ENCODE measurements at regions not wholly inside any gene's neighbourhood (a gene's known extent, or its start where the extent isn't known, plus 50 kb on each side); places are given as distances from the start of the nearest gene placed in this dataset.
"Not testable (repeated sequence)": the region's sequence is repeated elsewhere in the genome, so short reads cannot be mapped to it uniquely, and the experiment has no call there.

DNA sequence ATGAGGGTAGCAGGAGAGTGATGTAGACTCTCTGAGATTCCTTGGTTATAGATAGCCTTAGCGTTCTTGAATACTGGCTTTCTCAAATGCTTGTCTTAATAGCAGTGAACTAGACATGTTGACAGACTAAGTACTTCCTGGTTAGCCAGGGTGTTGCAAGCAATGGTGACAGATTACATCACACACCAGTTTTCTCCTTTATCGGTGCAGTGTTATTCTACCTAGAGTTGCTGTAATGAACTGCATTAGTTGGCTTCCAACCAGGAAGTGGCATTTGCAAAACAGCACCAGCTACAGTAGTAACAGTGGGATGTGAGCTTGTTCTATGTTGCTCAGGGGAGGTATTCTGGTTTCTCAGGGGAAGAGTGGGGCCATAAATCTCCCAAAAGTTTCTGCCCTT lies 582.2 kb upstream of the DDX18 start:
- no peak for DNase-seq

DNA sequence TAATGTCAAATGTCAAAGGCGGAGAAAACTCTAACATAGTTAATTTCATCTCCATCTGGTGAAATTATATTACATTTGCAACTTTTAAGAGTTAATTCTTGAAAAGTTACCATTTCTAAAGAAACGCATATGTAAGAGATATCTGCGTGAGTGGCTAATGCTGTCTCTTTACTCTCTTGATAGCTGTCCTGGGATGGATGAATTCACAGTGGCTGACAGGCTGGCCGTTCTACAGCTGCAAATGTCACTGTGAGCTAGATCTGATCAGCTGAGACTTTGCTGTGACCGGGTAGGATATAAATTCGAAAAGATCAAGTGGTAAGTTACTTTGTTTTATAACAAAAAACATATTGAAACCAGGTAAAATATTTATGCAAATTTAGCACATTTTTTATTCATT lies 557.1 kb upstream of the DDX18 start:
- no peak for DNase-seq

DNA sequence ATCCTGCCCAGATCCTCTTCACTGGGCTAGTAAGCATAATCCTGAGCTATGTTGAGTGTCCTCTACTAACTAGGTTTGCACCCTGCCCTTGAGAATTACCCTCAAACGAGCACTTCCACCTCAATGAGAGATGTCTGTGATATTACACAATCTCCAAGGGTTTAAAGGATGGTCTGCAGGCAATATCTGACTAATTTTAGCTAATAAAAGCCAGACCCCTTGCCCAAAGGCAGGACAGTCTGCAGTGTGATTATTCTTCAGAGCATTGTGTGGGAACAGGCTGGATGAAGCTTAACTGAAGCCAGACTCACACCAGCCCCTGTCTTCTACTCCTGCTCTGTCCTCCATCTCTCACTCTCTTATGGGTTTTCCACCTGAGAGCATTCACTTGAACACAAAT lies 544.9 kb upstream of the DDX18 start:
- DNase-seq = no peak

DNA sequence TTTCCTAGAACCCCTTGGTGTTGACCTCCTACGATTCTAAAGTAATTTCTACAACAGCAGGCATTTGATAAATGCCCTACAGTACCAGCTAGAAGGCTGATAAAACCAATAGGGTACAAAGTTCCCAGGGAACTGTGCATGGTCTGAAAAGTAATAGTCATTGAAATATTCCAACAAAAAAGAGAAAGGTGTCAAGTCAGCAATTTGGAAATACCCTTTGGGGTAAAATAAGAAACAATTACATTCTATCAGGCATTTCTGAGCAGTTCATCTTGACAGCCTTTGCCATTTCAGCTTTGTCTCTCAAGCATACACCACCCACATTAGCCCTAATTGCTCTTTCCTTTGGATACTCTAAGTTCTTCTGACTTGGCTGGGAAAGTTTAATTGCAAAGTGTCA lies 542.9 kb upstream of the DDX18 start:
- no peak for DNase-seq

DNA sequence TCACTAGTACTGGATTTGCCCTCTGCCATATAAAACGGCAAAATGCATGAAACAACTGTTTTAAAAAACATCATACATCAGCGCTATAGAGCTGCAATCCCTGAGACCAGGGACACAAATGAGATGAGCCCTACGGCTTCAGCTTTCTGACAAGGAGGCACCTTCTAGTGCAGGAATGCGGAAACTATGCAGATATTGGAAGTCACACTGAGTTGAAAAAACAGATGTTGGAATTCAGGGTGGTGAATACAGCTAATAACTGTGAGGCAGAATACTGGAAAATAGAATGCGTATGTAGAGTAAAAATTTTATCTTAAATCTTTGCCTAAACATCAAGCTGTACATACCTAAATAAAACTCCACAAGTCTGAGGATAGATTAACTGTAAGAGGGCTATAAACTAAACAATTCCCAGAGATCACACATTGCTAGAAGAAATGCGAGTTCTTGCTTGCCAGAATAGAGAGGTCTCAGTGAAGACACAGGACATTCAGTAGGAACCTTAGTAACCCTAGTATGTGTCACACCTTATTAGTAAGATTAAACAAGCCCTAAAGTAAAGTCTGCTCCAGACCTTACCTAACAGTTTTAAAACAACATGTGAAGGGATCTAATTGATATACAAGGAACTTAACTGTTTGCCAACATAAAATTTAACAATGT lies 541.4 kb upstream of the DDX18 start:
- DNase-seq = no peak

DNA sequence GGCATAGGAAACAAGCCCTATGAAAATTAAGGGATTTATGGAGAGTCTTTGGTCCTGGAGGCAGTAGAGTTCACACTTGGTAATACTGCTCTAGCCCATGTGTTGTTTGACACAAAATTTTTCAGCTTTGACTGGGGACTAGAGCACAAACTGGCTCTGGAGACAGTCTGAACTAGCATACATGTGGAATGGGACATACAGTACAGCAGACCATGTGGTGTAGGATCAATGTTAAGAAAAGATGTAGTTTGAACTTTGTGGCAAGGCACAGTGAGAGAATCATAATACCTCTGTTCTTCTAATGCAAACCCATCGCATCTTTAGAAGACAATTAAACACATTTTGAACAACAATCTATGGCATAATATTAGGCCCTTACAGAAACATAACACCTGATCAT lies 521.5 kb upstream of the DDX18 start:
- DNase-seq = no peak

DNA sequence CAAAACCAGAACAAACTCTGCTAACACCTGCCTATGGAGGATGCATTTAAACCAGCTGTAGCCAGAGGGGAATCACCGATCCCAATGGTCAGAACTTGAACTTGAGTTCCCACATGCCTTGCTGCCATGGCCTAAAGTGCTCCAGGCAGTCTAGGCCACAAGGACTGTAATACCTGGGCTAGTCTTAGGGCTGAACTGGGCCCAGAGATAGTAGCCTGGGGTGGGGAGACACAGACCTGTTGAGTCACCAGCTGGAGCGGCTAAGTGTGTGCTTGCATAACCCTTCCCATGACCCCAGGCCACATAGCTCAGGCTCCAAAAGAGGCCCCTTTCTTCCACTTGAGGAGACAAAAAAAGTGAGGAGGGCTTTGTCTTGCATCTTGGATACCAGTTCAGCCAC lies 515.0 kb upstream of the DDX18 start:
- DNase-seq = no peak

DNA sequence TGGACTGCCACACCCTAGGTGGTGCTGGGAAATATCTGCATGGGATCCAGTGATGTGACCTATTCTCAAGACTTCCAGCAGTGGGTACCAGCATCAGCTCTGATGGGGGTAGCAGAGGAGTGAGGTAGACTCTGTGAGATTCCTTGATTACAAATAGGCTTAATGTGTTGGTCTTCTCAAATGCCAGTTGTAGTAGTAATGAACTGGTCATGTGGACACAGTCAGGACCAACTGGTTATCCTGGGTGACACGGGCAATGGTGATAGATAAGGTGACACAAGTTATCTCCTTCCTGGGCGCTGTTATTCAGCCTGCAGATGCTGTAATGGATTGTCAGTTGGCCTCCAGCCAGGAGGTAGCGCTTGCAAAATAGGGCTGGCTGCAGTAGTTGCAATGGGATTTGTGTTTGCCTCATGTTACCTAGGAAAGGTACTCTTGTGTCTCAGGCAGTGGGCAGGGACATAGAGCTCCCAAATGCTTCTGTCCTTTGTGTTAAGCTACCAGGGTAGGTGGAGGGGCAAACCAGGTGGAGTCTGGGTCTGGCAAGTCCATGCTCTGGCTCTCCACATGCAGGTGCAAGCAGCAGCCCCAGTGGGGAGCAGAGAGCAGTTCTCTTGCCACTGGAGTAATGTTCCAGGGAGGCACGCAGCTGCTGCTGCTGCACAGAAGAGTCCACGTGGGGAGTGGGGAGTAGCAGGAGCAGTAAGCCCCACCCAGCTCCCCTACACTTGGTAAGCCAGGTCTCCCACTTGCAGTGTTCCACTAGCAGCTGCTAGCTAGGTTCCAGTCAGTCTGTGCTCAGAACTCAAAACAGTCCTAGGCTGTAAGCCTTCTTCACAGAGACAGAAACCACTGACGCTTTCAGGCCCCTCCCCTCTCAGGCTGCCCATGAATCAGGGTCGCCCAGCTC lies 505.4 kb upstream of the DDX18 start:
- DNase-seq = no peak

DNA sequence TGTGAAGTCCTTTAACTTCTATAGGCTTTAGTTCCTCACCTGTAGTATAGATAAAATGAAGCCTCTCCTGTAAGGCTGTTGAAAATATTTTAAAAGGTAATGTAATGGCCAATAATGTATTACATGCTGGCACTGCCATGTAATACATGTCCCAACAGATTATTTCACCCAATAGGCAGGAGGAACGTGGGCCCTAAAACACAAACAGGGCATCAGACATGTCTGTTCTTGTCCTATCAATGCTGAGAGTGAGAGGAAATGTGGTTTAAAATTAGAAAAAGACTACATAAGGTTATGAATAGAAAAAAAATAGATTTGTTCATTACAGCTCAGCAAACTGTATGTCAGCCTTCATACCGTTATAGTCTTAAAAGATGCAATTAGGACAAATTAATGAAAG lies 492.7 kb upstream of the DDX18 start:
- DNase-seq = no peak

DNA sequence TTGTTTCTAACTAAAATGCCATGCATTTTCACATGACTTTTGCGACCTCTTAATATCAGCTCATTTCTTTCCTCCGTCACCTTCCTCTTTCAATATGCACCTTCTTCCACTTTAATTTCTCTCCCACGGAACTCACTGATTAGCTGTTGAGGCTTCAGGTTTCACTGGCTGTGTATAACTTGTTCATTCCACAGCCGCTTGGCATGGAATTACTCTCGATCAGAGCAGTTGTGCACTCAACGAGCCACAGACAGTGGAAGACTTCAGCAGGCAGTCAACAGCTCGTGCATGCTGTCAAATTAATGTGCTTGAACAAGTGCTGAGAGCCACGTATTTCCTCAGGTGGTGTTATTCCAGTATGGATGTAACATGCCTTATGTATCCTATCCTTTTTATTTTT lies 491.2 kb upstream of the DDX18 start:
- DNase-seq = no peak

DNA sequence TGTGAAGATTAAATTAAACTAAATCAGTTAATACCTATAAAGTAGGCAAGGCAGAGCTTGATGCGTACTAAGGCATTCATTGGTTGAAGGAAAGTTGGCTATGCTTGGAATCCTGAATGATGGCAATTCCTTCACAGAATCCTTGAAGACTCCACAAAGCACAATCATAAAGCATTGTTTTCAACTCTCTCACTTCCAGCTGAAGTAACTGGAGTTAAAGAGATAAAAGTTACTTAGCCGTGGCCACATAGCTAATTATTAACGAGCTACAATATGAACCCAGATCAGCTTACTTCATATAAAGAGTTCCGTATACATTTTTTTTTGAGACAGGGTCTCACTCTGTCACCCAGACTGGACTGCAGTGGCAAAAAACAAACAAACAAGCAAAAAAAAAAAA lies 483.9 kb upstream of the DDX18 start:
- no peak for DNase-seq

DNA sequence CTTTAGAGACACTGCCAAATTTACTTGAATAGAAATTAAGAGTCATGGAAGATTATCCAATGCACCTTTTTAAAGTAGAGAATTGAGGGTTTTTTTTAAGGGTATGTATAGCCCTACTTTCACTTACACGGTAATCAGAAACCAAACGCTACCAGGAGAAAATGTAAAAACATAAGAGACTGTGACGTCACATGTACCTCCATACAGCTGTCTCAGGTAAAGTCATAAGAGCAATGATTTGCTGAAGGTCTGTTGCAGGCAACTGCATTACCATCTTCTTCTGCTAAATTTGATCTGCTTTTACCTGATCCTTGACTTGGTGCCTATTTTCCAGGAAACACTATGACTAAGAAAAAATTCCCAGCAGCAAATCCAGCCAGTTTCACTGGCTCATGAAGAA lies 478.5 kb upstream of the DDX18 start:
- no peak for DNase-seq

DNA sequence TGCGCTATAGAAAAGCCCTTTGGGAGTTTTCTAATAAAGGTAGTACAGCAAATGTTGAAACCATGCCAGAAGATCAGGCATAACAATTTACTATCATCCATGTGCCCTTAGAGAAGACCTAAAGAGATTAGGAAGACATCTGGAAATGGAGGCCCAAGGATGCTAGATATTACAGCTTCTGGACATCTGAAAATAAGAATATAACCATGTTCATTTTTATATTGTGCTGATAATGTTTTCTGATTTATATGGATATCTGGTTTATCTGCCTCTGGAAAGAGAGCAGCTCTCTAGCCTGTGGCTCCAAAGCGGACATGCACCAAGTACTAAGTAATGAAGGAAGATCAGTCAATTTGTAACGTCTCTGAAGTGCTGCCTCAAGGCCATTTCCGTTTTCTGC lies 478.0 kb upstream of the DDX18 start:
- no peak for DNase-seq

DNA sequence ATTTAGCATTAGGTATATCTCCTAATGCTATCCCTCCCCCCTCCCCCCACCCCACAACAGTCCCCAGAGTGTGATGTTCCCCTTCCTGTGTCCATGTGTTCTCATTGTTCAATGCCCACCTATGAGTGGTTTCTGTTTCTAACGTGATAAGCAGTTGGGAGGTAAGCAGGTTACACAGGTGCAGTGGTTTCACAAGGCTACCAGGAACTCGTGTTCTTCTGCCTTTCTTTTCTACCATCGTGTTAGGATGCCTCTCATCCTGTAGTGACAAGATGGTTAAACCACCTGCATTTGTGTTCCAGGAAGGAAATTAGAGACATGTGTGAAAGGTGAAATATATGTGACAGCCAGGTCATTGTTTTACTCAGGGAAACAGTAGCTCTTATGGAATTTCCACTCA lies 476.5 kb upstream of the DDX18 start:
- DNase-seq = not testable (repeated sequence)

DNA sequence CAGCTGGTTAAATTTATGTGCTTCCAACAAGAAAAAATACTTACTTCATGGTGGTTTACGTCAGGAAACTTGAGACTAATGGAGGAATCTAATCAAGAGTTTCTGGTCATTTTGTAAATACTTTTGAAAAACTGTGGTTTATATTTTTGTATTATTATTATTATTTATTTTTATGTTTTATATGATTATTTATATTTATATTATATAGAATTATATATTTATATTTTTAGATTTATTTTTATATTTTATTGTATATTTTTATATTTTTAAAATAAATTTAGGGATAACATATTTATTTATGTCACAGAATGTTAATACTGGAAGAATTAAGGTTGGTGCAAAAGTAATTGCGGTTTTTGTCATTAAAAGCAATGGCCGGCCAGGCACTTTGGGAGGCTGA lies 474.5 kb upstream of the DDX18 start:
- DNase-seq = no peak

DNA sequence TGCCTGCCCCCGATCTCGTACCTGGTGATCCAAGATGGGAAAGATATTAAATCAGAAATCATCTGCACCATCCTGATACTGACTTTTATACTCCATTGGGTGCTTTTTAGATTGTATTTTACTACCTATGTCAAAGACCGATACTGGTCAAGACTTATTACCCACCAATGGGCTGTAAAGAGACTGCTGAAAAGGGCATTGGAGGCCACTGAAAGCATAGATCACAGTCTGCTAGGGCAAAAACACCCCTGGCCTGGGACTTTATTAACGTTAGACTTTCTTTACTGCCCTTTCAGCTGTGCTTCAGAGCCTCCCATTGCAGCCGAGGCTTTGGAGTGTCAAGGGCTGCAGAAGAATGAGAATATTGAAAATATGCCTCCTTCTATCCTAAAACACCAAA lies 472.8 kb upstream of the DDX18 start:
- DNase-seq = no peak

DNA sequence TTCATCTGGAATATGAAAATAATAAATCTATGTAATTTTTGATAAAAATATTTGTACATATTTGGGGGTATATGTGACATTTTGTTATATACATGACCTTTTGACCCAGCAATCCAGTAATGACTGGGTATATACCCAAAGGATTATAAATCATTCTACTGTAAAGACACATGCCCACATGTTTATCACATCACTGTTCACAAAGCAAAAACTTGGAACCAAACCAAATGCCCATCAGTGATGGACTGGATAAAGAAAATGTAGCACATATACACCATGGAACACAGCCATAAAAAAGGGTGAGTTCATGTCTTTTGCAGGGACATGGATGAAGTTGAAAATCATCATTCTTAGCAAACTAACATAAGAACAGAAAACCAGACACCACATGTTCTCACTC lies 472.1 kb upstream of the DDX18 start:
- DNase-seq = no peak

DNA sequence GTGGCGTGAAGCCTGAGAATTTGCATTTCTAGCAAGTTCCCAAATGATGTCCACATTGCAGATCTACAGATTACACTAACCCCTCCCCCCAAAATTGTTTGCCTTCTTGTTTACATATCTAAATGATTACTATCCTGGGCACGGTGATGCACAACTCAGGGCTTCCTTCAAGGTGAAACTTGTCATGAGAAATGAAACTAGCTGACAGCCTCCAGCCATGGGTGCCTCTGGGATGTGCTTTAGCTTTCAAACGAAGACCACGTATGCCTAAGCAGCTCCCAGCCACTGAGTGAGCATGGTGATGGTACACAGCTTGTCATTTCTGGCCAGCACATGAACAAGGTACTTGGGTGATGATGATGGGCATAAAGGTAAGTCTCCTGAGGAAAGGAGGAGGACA lies 464.8 kb upstream of the DDX18 start:
- no peak for DNase-seq

DNA sequence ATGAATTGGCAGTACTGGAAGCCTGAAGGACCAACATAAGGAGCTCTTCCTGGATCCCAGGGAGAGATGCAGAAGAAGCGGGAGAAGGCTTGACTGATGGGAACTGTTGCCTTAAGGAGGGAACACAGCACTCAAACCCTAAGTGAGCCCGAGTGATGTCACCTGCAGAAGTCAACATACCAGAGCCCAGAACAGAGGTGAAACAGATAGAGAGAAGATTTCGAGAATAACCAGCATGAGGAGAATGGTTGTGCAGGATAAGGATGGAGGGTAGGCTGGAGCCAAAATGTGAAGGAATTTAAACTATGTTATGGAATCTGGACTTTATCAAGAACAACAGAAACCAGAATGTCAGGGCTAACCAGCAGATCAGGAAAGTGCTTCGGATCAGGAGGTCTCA lies 463.1 kb upstream of the DDX18 start:
- no peak for DNase-seq

DNA sequence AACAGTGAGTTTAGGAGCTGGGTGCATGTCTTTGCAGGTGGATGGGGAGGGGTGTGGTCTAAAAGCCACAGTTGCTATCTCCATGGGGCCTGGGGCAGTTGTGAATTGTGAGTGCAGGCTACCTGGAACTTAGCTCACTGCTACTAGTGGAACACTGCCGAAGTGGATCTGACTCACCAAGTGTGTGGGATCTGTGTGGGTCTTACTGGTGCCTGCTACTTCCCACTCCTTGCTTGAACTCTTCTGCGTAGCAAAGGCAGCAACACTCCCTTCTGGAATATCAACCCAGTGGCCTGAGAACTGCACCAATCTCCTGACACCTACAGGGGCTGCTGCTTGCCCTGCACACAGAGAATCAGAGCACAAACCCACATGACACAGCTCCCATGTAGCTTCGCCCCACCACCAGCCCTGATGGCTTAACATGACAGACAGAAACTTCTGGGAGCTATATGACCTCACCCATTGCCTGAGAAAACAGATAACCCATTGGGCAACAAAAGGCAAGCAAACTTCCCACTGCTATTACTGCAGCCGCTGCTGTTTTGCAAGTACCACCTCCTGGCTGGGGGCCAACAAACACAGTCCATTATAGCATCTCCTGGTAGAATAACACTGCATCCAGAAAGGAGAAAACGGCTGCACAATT lies 455.1 kb upstream of the DDX18 start:
- no peak for DNase-seq

DNA sequence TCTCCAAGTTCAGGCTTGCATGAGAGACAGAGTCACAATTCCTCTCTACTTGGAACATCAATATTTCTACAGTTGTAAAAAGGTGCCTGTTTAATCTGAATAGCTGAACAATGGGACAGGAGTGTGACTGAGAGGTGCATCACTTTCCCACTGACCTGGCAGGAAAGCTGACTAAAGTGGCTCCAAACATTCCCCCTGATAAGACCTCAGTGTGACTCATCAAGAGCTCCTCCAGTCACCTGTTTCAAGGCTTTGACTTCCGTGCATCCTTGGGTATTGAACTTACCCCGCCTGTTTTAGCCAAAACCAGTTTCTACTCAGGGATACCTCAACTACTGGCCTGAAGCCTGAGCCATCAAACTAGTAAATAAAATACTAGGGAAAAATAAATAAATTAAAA lies 453.9 kb upstream of the DDX18 start:
- no peak for DNase-seq

DNA sequence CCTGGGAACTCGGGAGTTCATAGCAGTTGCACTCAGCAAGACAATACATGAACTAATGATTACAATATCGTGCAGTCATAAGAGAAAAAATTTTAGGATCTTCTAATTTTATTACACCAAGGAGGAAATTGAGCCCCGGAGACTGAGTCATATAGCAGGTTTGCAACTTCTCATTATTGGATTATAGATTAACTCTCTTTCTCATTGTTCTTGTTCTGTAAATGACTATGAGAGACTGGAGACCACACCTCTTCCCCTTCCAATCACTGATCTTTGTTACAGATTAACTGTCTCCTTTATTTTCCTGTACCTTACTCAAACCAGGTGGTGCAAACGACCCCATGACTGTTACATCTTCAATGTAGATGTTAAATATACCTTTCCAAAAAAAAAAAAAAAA lies 435.8 kb upstream of the DDX18 start:
- DNase-seq = no peak

DNA sequence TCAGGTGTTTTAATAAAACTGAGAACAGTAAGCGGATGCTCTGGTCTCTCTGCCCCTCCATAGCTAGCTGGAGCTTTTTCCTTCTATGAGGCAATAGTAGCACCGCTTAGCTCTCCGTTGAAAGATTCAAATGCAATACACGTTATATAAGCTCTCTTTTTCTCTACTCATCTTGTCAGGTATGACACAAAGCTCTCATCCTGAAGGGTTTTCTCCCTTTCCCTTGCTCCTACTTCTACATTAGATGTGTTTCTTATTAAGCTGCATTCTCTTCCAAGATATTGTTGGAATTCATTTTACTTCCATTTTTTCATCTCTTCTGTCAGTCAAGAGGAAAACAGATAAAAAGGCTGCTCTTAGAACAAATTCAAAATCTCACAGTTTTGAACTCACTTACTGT lies 434.6 kb upstream of the DDX18 start:
- no peak for DNase-seq

DNA sequence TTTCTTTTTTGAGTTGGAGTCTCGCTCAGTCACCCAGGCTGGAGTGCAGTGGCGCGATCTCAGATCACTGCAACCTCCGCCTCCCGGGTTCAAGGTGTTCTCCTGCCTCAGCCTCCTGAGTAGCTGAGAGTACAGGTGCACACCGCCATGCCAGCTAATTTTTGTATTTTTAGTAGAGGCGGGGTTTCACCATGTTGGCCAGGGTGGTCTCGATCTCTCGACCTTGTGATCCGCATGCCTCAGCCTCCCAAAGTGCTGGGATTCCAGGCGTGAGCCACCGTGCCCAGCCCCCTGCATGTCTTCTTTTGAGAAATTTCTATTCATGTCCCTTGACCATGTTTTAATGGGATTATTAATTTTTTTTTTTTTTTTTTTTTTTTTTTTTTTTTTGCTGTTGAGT lies 430.5 kb upstream of the DDX18 start:
- DNase-seq = not testable (repeated sequence)
